ENCODE measurements at regions not wholly inside any gene's neighbourhood (a gene's known extent, or its start where the extent isn't known, plus 50 kb on each side); places are given as distances from the start of the nearest gene placed in this dataset.
"Not testable (repeated sequence)": the region's sequence is repeated elsewhere in the genome, so short reads cannot be mapped to it uniquely, and the experiment has no call there.

DNA sequence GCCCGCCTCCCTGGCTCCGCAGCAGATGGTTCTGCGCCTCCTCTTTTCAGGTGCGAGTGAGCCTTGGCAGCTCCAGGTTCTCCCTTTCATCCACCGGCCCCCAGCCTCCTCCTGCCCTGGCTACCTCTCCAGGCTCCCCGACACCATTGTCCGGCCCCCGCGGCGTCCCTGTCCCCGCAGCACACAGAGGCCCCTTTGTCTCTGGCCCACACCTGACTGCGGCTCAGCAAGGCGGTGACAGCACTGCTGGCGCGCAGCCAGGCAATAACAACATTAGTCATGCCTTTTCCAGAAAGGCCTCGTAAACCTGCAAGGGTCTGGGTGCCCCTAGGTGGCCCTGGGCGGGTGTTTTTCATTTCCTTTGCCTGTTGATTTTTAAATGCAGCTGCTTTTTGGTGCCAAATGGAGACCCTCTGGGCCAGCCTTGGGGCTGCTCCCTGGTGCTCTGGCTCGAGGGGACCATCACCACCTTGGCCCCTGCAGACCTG lies 73.2 kb upstream of the MEDAG start:
- Histone ChIP-seq H3K4me1 (no peaks in the 10 kb centered on the region), H3K4me3 (no peak overlapping the region), H3K9me3 (no peaks in the 10 kb centered on the region), H3K27ac (no peak overlapping the region), H3K36me3 (no peaks in the 10 kb centered on the region), H3K27me3 (replicated peaks in 1 of 7) (peaks cover 0 to 28% (median 0%) of the 10 kb centered on the region in 7 donors)
- no peak for TF ChIP-seq POLR2A (IDR thresholded peaks at IDR 0.05)
- TF ChIP-seq, protein P1, sequence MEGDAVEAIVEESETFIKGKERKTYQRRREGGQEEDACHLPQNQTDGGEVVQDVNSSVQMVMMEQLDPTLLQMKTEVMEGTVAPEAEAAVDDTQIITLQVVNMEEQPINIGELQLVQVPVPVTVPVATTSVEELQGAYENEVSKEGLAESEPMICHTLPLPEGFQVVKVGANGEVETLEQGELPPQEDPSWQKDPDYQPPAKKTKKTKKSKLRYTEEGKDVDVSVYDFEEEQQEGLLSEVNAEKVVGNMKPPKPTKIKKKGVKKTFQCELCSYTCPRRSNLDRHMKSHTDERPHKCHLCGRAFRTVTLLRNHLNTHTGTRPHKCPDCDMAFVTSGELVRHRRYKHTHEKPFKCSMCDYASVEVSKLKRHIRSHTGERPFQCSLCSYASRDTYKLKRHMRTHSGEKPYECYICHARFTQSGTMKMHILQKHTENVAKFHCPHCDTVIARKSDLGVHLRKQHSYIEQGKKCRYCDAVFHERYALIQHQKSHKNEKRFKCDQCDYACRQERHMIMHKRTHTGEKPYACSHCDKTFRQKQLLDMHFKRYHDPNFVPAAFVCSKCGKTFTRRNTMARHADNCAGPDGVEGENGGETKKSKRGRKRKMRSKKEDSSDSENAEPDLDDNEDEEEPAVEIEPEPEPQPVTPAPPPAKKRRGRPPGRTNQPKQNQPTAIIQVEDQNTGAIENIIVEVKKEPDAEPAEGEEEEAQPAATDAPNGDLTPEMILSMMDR (IDR thresholded peaks at IDR 0.05 in 8 of 11, conservative IDR thresholded peaks at IDR 0.05 in 3 of 11): no peak
- no peak for TF ChIP-seq POLR2AphosphoS5 (IDR thresholded peaks at IDR 0.05)
- 31 to 40% (median 37%) methylated on average over 16 to 18 of the region's 18 CpGs for WGBS, 5 donors
- intact Hi-C loops (cut with DNase I; ENCODE audit: low total_unique reads): no loop called here
- no peak for DNase-seq

DNA sequence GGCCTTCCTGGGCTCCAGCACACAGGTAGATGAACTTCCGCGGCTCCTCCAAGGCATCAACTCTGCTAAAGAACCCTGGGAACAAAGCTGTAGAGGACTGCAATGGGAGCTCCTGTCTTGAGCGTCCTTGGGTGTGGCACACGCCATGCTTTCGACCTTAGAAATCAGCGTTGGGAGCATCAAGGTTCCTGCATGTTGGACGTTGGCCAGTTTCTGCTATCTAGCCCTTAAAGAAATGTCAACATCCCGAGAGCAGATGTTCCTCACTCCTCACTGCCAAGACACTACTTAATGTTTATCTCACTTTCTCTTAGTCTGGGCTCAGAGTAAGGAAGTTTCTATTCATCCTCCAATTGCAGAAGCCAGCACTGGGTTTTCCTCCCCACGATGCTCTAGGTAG lies 70.6 kb upstream of the MEDAG start:
- no peaks in the 10 kb centered on the region for H3K4me1 ChIP-seq
- no peak overlapping the region for H3K27ac ChIP-seq
- no peak for DNase-seq
- intact Hi-C loops (cut with DNase I; ENCODE audit: low total_unique reads): no loop called here
- H3K27me3 ChIP-seq (replicated peaks in 1 of 7): peaks cover 0 to 28% (median 0%) of the 10 kb centered on the region in 7 donors
- H3K9me3 ChIP-seq: no peaks in the 10 kb centered on the region
- H3K4me3 ChIP-seq: no peak overlapping the region
- TF ChIP-seq POLR2A (IDR thresholded peaks at IDR 0.05): no peak
- no peak for TF ChIP-seq POLR2AphosphoS5 (IDR thresholded peaks at IDR 0.05)
- TF ChIP-seq, protein P1 (IDR thresholded peaks at IDR 0.05 in 8 of 11, conservative IDR thresholded peaks at IDR 0.05 in 3 of 11): no peak
- no peaks in the 10 kb centered on the region for H3K36me3 ChIP-seq
- 63 to 85% (median 75%) methylated on average over 9 of the region's 9 CpGs for WGBS, 5 donors

DNA sequence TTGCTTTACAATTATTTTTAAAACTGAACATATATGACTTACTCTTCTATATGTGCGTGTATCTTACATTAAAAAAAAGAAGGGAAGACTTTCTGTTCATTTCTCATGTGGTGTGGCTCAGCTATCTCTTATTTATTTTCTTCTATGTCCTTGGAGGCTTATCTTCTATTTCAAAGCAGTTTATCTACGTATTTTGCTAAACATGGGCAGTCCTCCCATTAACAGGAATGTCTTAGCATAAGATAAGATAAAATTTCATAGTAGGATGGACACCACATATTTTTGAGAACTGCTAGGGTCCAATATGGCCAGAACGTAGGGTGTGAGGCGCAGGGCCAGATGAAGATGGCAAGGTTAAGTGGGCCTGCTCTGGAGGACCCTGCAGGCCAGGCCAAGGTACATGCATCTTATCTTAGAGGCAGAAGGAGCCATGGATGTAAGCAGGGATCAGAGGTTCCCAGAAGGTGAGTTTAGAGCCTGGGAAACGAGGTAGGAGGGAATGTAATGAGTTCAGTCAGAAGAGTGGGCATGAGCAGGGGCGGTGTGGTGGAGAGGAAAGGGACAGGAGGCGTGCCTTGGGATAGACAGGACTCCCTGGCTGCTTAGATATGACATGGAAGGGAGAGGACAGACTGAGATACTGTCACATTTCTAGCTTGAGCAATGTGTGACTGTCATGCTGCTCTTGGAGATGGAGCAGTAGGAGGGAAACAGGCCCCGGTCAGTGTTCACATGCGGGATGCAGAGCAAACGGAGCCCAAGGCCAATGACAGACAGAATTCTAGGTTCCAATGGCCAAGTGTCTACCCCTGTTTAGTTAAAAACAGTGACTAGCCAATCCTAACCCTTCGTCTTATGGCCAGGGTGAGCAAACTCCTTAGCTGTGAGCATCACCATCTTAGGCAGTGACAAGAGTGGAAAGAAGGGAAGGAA lies 68.6 kb upstream of the MEDAG start:
- Histone ChIP-seq H3K4me1 (no peaks in the 10 kb centered on the region), H3K9me3 (no peaks in the 10 kb centered on the region), H3K36me3 (no peaks in the 10 kb centered on the region), H3K4me3 (no peak overlapping the region), H3K27me3 (replicated peaks in 1 of 7) (peaks cover 0 to 28% (median 0%) of the 10 kb centered on the region in 7 donors), H3K27ac (no peak overlapping the region)
- no peak for DNase-seq
- TF ChIP-seq POLR2A (IDR thresholded peaks at IDR 0.05) (no peak), POLR2AphosphoS5 (IDR thresholded peaks at IDR 0.05) (no peak)
- TF ChIP-seq, protein P1 (IDR thresholded peaks at IDR 0.05 in 8 of 11, conservative IDR thresholded peaks at IDR 0.05 in 3 of 11): no peak
- WGBS, 5 donors: 84 to 92% (median 90%) methylated on average over 11 of the region's 11 CpGs
- intact Hi-C loops (cut with DNase I; ENCODE audit: low total_unique reads): no loop called here

DNA sequence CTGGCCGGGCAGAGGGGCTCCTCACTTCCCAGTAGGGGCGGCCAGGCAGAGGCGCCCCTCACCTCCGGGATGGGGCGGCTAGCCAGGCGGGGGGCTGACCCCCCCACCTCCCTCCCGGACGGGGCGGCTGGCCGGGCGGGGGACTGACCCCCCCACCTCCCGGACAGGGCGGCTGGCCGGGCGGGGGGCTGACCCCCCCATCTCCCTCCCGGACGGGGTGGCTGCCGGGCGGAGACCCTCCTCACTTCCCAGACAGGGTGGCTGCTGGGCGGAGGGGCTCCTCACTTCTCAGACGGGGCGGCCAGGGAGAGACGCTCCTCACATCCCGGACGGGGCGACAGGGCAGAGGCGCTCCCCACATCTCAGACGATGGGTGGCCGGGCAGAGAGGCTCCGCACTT lies 66.4 kb upstream of the MEDAG start:
- DNase-seq; H3K36me3 ChIP-seq; H3K27ac ChIP-seq; H3K4me1 ChIP-seq; H3K4me3 ChIP-seq; intact Hi-C loops (cut with DNase I; ENCODE audit: low total_unique reads); H3K9me3 ChIP-seq: not testable (repeated sequence)
- peaks cover 0 to 19% (median 0%) of the 10 kb centered on the region in 7 donors for H3K27me3 ChIP-seq (replicated peaks in 1 of 7)
- WGBS, 5 donors: 87 to 92% (median 90%) methylated on average over 9 to 30 of the region's 30 CpGs; no CpG with 5 or more reads in 1 of the 5 donors

All from spleen (tissue), 11 donors.